Adrenal gland (tissue), 9 donors: ENCODE measurements at regions not wholly inside any gene's neighbourhood (a gene's known extent, or its start where the extent isn't known, plus 50 kb on each side); places are given as distances from the start of the nearest gene placed in this dataset.

ENCODE experiments used
- DNase-seq, 7 donors: peaks; one replicate each; pipeline ENCODE4 v3.0.0-alpha.2; 2019 to 2020
- H3K27ac ChIP-seq, 5 donors: fragments of 200-600 bp; sonication (generic) in 4 of 5; 1 replicate in 3 of 5; 2 replicates in 2 of 5; pipeline versions ENCODE4 v1.5.1 to v1.8.0; 2016 to 2020; ENCODE audit warnings: mild to moderate bottlenecking in 1 of 5
- H3K27me3 ChIP-seq: fragments of 200-600 bp; 2 replicates; pipeline ENCODE4 v1.8.0; 2021
- H3K36me3 ChIP-seq, 2 donors: fragments of 200-600 bp; replicated peaks in 1 of 2; 1 replicate in 1 of 2; 2 replicates in 1 of 2; pipeline versions ENCODE4 v1.5.1 to v1.8.0; 2018 to 2022
- H3K4me1 ChIP-seq, 2 donors: fragments of 200-600 bp; replicated peaks in 1 of 2; 1 replicate in 1 of 2; 2 replicates in 1 of 2; pipeline versions ENCODE4 v1.5.1 to v1.8.0; 2018 to 2021
- H3K4me3 ChIP-seq, 4 donors: fragments of 200-600 bp; sonication (generic) in 3 of 4; one replicate each; pipeline ENCODE4 v1.5.1; 2016 to 2018
- H3K9me3 ChIP-seq, 3 donors: fragments of 200-600 bp; sonication (generic) in 1 of 3; replicated peaks in 1 of 3; 1 replicate in 2 of 3; 2 replicates in 1 of 3; pipeline versions ENCODE4 v1.5.1 to v1.8.0; 2016 to 2021
- POLR2A ChIP-seq, 2 donors: fragments of 450-650 bp; IDR thresholded peaks; one replicate each; pipeline ENCODE4 v1.6.1; 2017; ENCODE audit warnings: antibody characterized with exemption in 2 of 2, mild to moderate bottlenecking in 2 of 2, moderate library complexity in 1 of 2
- WGBS, 4 donors: extraction: QIAGEN DNeasy Blood & Tissue Kit in 2 of 4; methylation state at CpG; one replicate each; pipeline versions ENCODE4 v1.1.5 to v1.1.7; 2013 to 2017; 5-methylcytosine and 5-hydroxymethylcytosine counted together
- intact Hi-C, 2 donors: fragments of 100-400 bp; cut with DNase I; formaldehyde crosslinking; loops; one replicate each; pipeline versions ENCODE4 v1.14.1 to v1.15.0; 2022 to 2023
- TF ChIP-seq, protein P1 (sequence below), 6 experiments: fragments of 450-650 bp in 4 of 6; fragments of 200-600 bp in 2 of 6; sonication (generic) in 1 of 6; IDR thresholded peaks; 1 replicate in 5 of 6; 2 replicates in 1 of 6; pipeline versions ENCODE4 v1.5.1 to v1.8.0; 2016 to 2021; ENCODE audit warnings: antibody characterized with exemption in 6 of 6, mild to moderate bottlenecking in 2 of 6, moderate library complexity in 1 of 6
- donor health status: healthy with polysubstance abuse.
- donor health status: Bipolar disorder and iron deficiency.
- donor health status: DM: yes; HTN: yes; CAD: no.
- donor health status: DM: no; HTN: no; CAD: no.
- donor health status: DM: no; HTN: no; CAD: no.

DNA sequence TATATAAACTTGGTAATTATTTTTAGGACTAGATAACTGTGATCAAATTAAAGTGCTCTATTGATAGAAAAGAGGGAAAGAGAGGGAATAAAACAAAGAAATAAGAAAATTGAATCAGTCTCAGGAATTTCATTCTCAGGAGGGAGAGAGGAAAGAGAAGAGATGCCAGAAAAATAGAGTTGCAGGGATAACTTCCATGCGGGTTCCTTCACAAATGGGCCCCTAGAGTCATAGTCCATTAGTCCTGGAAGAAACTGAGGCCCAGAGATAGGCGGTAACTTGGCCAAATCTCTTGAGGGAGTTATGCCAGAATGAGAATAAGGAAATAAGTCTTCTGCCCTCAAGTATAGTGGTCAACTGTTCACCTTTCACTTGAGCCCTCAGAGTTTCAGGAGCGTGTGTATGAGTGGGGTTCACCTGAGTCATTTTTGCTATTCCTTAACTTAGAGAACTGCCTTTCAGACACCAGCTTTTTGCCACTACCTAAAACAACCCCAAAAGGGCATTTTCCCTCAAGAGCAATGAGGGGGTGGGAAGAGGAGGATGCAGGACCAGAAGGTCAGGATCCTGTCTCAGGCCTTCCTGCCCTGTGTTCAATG, 192.6 kb downstream of the MEX3B start:
- H3K9me3 ChIP-seq = no peaks in the 10 kb centered on the region
- 75 to 86% (median 77%) methylated on average over 3 of the region's 3 CpGs for WGBS, 4 donors
- no peak for TF ChIP-seq POLR2A (IDR thresholded peaks at IDR 0.05)
- TF ChIP-seq, protein P1, sequence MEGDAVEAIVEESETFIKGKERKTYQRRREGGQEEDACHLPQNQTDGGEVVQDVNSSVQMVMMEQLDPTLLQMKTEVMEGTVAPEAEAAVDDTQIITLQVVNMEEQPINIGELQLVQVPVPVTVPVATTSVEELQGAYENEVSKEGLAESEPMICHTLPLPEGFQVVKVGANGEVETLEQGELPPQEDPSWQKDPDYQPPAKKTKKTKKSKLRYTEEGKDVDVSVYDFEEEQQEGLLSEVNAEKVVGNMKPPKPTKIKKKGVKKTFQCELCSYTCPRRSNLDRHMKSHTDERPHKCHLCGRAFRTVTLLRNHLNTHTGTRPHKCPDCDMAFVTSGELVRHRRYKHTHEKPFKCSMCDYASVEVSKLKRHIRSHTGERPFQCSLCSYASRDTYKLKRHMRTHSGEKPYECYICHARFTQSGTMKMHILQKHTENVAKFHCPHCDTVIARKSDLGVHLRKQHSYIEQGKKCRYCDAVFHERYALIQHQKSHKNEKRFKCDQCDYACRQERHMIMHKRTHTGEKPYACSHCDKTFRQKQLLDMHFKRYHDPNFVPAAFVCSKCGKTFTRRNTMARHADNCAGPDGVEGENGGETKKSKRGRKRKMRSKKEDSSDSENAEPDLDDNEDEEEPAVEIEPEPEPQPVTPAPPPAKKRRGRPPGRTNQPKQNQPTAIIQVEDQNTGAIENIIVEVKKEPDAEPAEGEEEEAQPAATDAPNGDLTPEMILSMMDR (IDR thresholded peaks at IDR 0.05) = no peak
- no peak overlapping the region for H3K4me3 ChIP-seq
- intact Hi-C loops = no loop called here
- no peaks in the 10 kb centered on the region for H3K36me3 ChIP-seq
- H3K27me3 ChIP-seq = no peaks in the 10 kb centered on the region
- H3K27ac ChIP-seq = no peak overlapping the region
- no peak for DNase-seq
- no peaks in the 10 kb centered on the region for H3K4me1 ChIP-seq

DNA sequence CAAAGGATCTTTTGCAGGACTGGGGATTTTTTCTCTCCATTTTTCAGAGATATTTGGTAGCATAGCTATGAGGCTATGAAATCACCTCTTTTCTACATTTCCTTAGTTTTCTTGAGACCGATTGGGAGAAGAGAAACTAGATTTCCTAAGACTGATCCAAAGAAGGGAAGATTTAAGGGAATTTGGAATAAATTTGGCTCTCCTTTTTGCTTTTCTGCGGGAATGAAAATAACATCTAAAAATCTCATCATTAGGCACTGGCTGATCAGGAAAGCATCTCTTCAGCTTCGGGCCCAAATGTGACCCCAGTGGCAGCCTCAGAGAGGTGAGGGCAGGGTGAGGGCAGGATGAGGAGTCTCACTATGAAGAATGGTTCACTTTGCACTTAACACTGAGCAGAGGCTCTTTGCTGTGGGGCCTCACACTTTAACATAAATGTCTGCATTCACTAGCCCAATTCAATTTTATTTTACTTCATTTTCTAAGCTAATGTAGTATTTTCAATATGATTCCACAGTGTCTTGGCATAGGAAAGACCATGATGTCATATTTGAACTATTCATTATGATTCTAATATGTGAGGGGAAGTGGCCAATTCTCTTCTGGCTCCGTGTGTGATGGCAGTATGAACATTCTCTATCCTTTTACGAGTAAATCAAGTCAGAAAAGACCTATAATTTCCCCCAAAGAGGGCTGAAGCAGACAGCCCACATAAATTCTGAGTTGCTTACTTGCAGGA, 193.2 kb downstream of the MEX3B start:
- no peak overlapping the region for H3K4me3 ChIP-seq
- H3K36me3 ChIP-seq = no peaks in the 10 kb centered on the region
- no peaks in the 10 kb centered on the region for H3K27me3 ChIP-seq
- no peak overlapping the region for H3K27ac ChIP-seq
- H3K4me1 ChIP-seq = no peaks in the 10 kb centered on the region
- WGBS, 4 donors = 42 to 51% (median 48%) methylated on average over 5 of the region's 5 CpGs
- no peaks in the 10 kb centered on the region for H3K9me3 ChIP-seq
- DNase-seq = no peak
- TF ChIP-seq POLR2A (IDR thresholded peaks at IDR 0.05) = no peak
- TF ChIP-seq, protein P1 (IDR thresholded peaks at IDR 0.05) = no peak
- intact Hi-C loops = no loop called here

DNA sequence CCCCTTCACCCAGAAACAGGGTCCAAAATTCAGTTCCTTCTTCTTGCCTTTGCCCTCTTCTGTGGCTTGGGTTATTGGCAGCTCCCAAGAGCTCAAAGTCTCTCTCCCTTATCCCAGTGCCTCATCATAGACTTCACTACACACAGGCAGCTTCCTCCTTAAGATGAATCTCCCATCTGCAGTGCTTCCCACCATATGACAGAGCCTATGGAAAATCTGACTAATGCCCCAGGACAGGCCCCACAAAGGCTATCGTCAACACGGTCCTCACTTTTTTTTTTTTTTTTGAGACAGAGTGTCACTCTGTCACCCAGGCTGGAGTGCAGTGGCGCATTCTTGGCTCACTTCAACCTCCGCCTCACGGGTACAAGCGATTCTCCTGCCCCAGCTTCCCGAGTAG, 194.1 kb downstream of the MEX3B start:
- no peak overlapping the region for H3K27ac ChIP-seq
- H3K9me3 ChIP-seq = no peaks in the 10 kb centered on the region
- WGBS, 4 donors = 64 to 76% (median 75%) methylated on average over 7 of the region's 7 CpGs
- DNase-seq = no peak
- intact Hi-C loops = no loop called here
- H3K4me1 ChIP-seq = no peaks in the 10 kb centered on the region
- H3K36me3 ChIP-seq = no peaks in the 10 kb centered on the region
- TF ChIP-seq POLR2A (IDR thresholded peaks at IDR 0.05) = no peak
- TF ChIP-seq, protein P1 (IDR thresholded peaks at IDR 0.05) = no peak
- H3K27me3 ChIP-seq = no peaks in the 10 kb centered on the region
- H3K4me3 ChIP-seq = no peak overlapping the region

DNA sequence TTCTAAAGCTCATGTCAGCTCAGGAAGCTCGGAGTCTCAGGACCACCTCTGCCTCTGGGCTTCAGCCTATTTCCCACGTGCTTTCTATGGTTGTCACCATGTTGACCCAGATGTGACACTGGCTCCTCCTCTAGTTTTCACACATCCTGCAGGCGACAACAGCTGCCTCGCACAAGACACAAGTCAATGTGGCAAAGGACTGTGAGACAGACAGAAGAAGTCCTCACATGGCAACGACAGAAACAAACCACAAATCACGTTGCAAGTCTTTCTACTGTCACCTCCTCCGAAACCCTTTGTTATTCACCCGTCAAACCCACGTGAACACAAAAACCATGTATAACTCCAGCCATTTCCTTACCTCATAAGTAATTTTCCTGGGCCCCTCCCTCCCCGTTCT, 194.5 kb downstream of the MEX3B start:
- H3K4me3 ChIP-seq = no peak overlapping the region
- H3K27ac ChIP-seq = no peak overlapping the region
- 60 to 78% (median 71%) methylated on average over 10 of the region's 10 CpGs for WGBS, 4 donors
- no peaks in the 10 kb centered on the region for H3K27me3 ChIP-seq
- no peak for DNase-seq
- no peaks in the 10 kb centered on the region for H3K36me3 ChIP-seq
- TF ChIP-seq POLR2A (IDR thresholded peaks at IDR 0.05) = no peak
- TF ChIP-seq, protein P1 (IDR thresholded peaks at IDR 0.05) = no peak
- no peaks in the 10 kb centered on the region for H3K9me3 ChIP-seq
- intact Hi-C loops = no loop called here
- H3K4me1 ChIP-seq = no peaks in the 10 kb centered on the region
